Suppressor macrophage treated with lipopolysaccharide for 1 hour (primary cell): ENCODE measurements at regions not wholly inside any gene's neighbourhood (a gene's known extent, or its start where the extent isn't known, plus 50 kb on each side); places are given as distances from the start of the nearest gene placed in this dataset.
"Not testable (repeated sequence)": the region's sequence is repeated elsewhere in the genome, so short reads cannot be mapped to it uniquely, and the experiment has no call there.

ENCODE experiments used
- DNase-seq, 3 donors: peaks; one replicate each; pipeline ENCODE4 v3.0.0-alpha.2; 2020 to 2022

GRCh38 chr18:27361477-27361876 lies 176.4 kb upstream of the CHST9 start:
- DNase-seq = no peak

GRCh38 chr18:27355308-27355707 lies 170.2 kb upstream of the CHST9 start:
- DNase-seq = no peak

GRCh38 chr18:27353273-27353672 lies 168.2 kb upstream of the CHST9 start:
- no peak for DNase-seq

GRCh38 chr18:27349284-27349882 lies 164.3 kb upstream of the CHST9 start:
- DNase-seq = no peak

- DNase-seq = no peak
Observed at GRCh38 chr18:27331606-27332005, 146.5 kb upstream of the CHST9 start.

GRCh38 chr18:27314996-27315395 lies 129.9 kb upstream of the CHST9 start:
- no peak for DNase-seq

GRCh38 chr18:27313678-27314077 lies 128.6 kb upstream of the CHST9 start:
- DNase-seq = no peak

- no peak for DNase-seq
Observed at GRCh38 chr18:27312853-27313252, 127.7 kb upstream of the CHST9 start.

GRCh38 chr18:27312153-27312552 lies 127.0 kb upstream of the CHST9 start:
- no peak for DNase-seq

- no peak for DNase-seq
Observed at GRCh38 chr18:27311114-27311513, 126.0 kb upstream of the CHST9 start.

GRCh38 chr18:27301615-27302378 lies 116.7 kb upstream of the CHST9 start:
- DNase-seq = no peak

GRCh38 chr18:27298214-27298804 lies 113.2 kb upstream of the CHST9 start:
- no peak for DNase-seq

GRCh38 chr18:27285973-27286562 lies 101.0 kb upstream of the CHST9 start:
- not testable (repeated sequence) for DNase-seq

GRCh38 chr18:27278131-27278530 lies 93.0 kb upstream of the CHST9 start:
- no peak for DNase-seq

GRCh38 chr18:27277554-27277953 lies 92.4 kb upstream of the CHST9 start:
- DNase-seq = no peak

GRCh38 chr18:27276886-27277285 lies 91.8 kb upstream of the CHST9 start:
- DNase-seq = no peak

- DNase-seq = no peak
Observed at GRCh38 chr18:27276479-27276878, 91.4 kb upstream of the CHST9 start.

- DNase-seq = no peak
Observed at GRCh38 chr18:27274901-27275300, 89.8 kb upstream of the CHST9 start.

- no peak for DNase-seq
Observed at GRCh38 chr18:27270508-27270907, 85.4 kb upstream of the CHST9 start.

- DNase-seq = no peak
Observed at GRCh38 chr18:27263369-27263768, 78.3 kb upstream of the CHST9 start.

- DNase-seq = no peak
Observed at GRCh38 chr18:27261769-27262549, 76.9 kb upstream of the CHST9 start.

- DNase-seq = no peak
Observed at GRCh38 chr18:27253571-27253970, 68.5 kb upstream of the CHST9 start.

GRCh38 chr18:27250471-27250870 lies 65.4 kb upstream of the CHST9 start:
- no peak for DNase-seq
